IMR-90 (cell line): ENCODE measurements at regions not wholly inside any gene's neighbourhood (a gene's known extent, or its start where the extent isn't known, plus 50 kb on each side); places are given as distances from the start of the nearest gene placed in this dataset.

Experiments used
- ATAC-seq: fragments of 200-7000 bp; cut with Tn5 transposase; 2 replicates; pipeline ENCODE4 v1.9.1; 2020; ENCODE audit warnings: low read depth, mild to moderate bottlenecking, moderate library complexity
- BruUV-seq: library from RNA; stranded (reverse); fragments of 400-500 nt; replicated peaks from 2 replicates; lab custom pipeline; 2021; lab: Mats Ljungman, UMichigan
- CTCF ChIA-PET: fragments of 300-600 bp; formaldehyde crosslinking; extraction: SDS; loops from one replicate; lab custom pipeline; 2021; ENCODE audit warnings: antibody characterized with exemption; lab: Yijun Ruan, JAX
- POLR2A ChIA-PET: fragments of 300-600 bp; sonication (Branson Sonifier 250); formaldehyde crosslinking; loops from one replicate; lab custom pipeline; 2022; ENCODE audit warnings: antibody characterized with exemption; ENCODE audit not compliant: unreplicated experiment; lab: Charles Lee
- DNase-seq: peaks from one replicate; pipeline ENCODE4 v3.0.0; 2013
- H2AFZ ChIP-seq: replicated peaks from 2 replicates; pipeline ENCODE3; 2013; ENCODE audit warnings: low read length, mild to moderate bottlenecking; ENCODE audit not compliant: poor library complexity
- H2AK5ac ChIP-seq: 2 replicates; pipeline ENCODE4 v1.6.1; 2013; ENCODE audit warnings: low read depth, low read length, inconsistent platforms
- H2AK9ac ChIP-seq: replicated peaks from 2 replicates; pipeline ENCODE3; 2013; ENCODE audit warnings: mild to moderate bottlenecking, low read depth, low read length, moderate library complexity; ENCODE audit not compliant: poor library complexity
- H2BK120ac ChIP-seq: 2 replicates; pipeline ENCODE4 v1.6.1; 2013; ENCODE audit warnings: low read depth, low read length, inconsistent platforms
- H2BK15ac ChIP-seq: 3 replicates; pipeline ENCODE4 v1.6.1; 2013; ENCODE audit warnings: low read depth, low read length, inconsistent platforms
- H2BK20ac ChIP-seq: 2 replicates; pipeline ENCODE4 v1.6.1; 2013; ENCODE audit warnings: low read depth, mild to moderate bottlenecking, inconsistent platforms, low read length, moderate library complexity
- H2BK5ac ChIP-seq: 2 replicates; pipeline ENCODE4 v1.6.1; 2013; ENCODE audit warnings: mild to moderate bottlenecking, low read depth, low read length, inconsistent platforms; ENCODE audit not compliant: poor library complexity, severe bottlenecking
- H3K14ac ChIP-seq: replicated peaks from 2 replicates; pipeline ENCODE4 v1.6.1; 2013; ENCODE audit warnings: low read depth, low read length, inconsistent platforms
- H3K18ac ChIP-seq: 2 replicates; pipeline ENCODE4 v1.6.1; 2013; ENCODE audit warnings: low read depth, low read length, control low read depth
- H3K23ac ChIP-seq: 2 replicates; pipeline ENCODE4 v1.6.1; 2013; ENCODE audit warnings: low read depth, low read length, inconsistent platforms
- H3K27ac ChIP-seq: 2 replicates; pipeline ENCODE4 v1.5.1; 2013; ENCODE audit warnings: mild to moderate bottlenecking, control low read depth, low read length; ENCODE audit not compliant: insufficient read depth
- H3K27me3 ChIP-seq: 2 replicates; pipeline ENCODE4 v1.6.1; 2013; ENCODE audit warnings: low read length; ENCODE audit not compliant: control insufficient read depth, insufficient read depth
- H3K36me3 ChIP-seq: 2 replicates; pipeline ENCODE4 v1.6.1; 2013; ENCODE audit warnings: low read length, mixed read lengths; ENCODE audit not compliant: control insufficient read depth, insufficient read depth
- H3K4ac ChIP-seq: 2 replicates; pipeline ENCODE4 v1.6.1; 2013; ENCODE audit warnings: low read depth, low read length, inconsistent platforms
- H3K4me1 ChIP-seq: 2 replicates; pipeline ENCODE4 v1.6.1; 2013; ENCODE audit warnings: low read length, mixed read lengths; ENCODE audit not compliant: control insufficient read depth, insufficient read depth
- H3K4me2 ChIP-seq: 2 replicates; pipeline ENCODE4 v1.6.1; 2013; ENCODE audit warnings: low read depth, mild to moderate bottlenecking, control low read depth, low read length, moderate library complexity
- H3K4me3 ChIP-seq: 2 replicates; pipeline ENCODE4 v1.5.1; 2013; ENCODE audit warnings: low read depth, mild to moderate bottlenecking, control low read depth, low read length, moderate library complexity; ENCODE audit not compliant: insufficient read depth
- H3K56ac ChIP-seq: 2 replicates; pipeline ENCODE4 v1.6.1; 2013; ENCODE audit warnings: low read length, inconsistent platforms; ENCODE audit not compliant: insufficient read depth; ENCODE audit errors: extremely low read depth
- H3K79me1 ChIP-seq, 2 experiments: 2 replicates each; pipeline ENCODE4 v1.6.1; 2013; ENCODE audit warnings: low read length in 2 of 2, inconsistent platforms in 1 of 2, low read depth in 1 of 2
- H3K9ac ChIP-seq: 2 replicates; pipeline ENCODE4 v1.6.1; 2013; ENCODE audit warnings: low read depth, low read length, control low read depth
- H3K9me1 ChIP-seq: 2 replicates; pipeline ENCODE4 v1.6.1; 2013; ENCODE audit warnings: low read length, inconsistent platforms; ENCODE audit not compliant: insufficient read depth
- H3K9me3 ChIP-seq: 2 replicates; pipeline ENCODE4 v1.6.1; 2013; ENCODE audit warnings: low read length; ENCODE audit not compliant: control insufficient read depth, insufficient read depth
- H4K20me1 ChIP-seq: 2 replicates; pipeline ENCODE4 v1.6.1; 2013; ENCODE audit warnings: low read length, inconsistent platforms; ENCODE audit not compliant: insufficient read depth
- H4K5ac ChIP-seq: 2 replicates; pipeline ENCODE4 v1.6.1; 2013; ENCODE audit warnings: mild to moderate bottlenecking, low read depth, low read length, control low read depth
- H4K8ac ChIP-seq, 2 experiments: 2 replicates each; pipeline ENCODE4 v1.6.1; 2013; ENCODE audit warnings: low read depth in 2 of 2, low read length in 2 of 2, control low read depth in 1 of 2, inconsistent platforms in 1 of 2
- H4K91ac ChIP-seq: 2 replicates; pipeline ENCODE4 v1.6.1; 2013; ENCODE audit warnings: low read depth, low read length, inconsistent platforms; ENCODE audit not compliant: insufficient read depth
- BHLHE40 ChIP-seq: fragments of 150-350 bp; IDR thresholded peaks from 2 replicates; pipeline ENCODE4 v1.6.1; 2016; ENCODE audit warnings: mild to moderate bottlenecking, low read depth, low read length
- CEBPB ChIP-seq: IDR thresholded peaks from 2 replicates; pipeline ENCODE4 v1.6.1; 2012; ENCODE audit warnings: low read depth, low read length, improper control_type of control experiment
- CHD1 ChIP-seq: IDR thresholded peaks from 2 replicates; pipeline ENCODE4 v1.6.1; 2012; ENCODE audit warnings: low read depth, low read length, improper control_type of control experiment
- CTCF ChIP-seq: conservative IDR thresholded peaks from 2 replicates; pipeline ENCODE4 v1.5.1; 2012; ENCODE audit warnings: mild to moderate bottlenecking, low read depth, low read length, improper control_type of control experiment
- ELK1 ChIP-seq: fragments of 150-350 bp; IDR thresholded peaks from 2 replicates; pipeline ENCODE4 v1.6.1; 2016; ENCODE audit warnings: low read depth, mild to moderate bottlenecking, low read length, moderate library complexity, borderline replicate concordance
- FOS ChIP-seq: fragments of 150-350 bp; IDR thresholded peaks from 2 replicates; pipeline ENCODE4 v1.6.1; 2016; ENCODE audit warnings: low read depth, low read length
- MAFK ChIP-seq: IDR thresholded peaks from 2 replicates; pipeline ENCODE4 v1.6.1; 2012; ENCODE audit warnings: low read depth, low read length, improper control_type of control experiment
- MAZ ChIP-seq: IDR thresholded peaks from 2 replicates; pipeline ENCODE4 v1.6.1; 2012; ENCODE audit warnings: low read depth, mild to moderate bottlenecking, low read length, improper control_type of control experiment, moderate library complexity, borderline replicate concordance
- MXI1 ChIP-seq: IDR thresholded peaks from 2 replicates; pipeline ENCODE4 v1.6.1; 2012; ENCODE audit warnings: low read depth, mild to moderate bottlenecking, low read length, moderate library complexity, borderline replicate concordance
- NFE2L2 ChIP-seq: fragments of 150-350 bp; IDR thresholded peaks from 2 replicates; pipeline ENCODE4 v1.6.1; 2016; ENCODE audit warnings: low read depth, mild to moderate bottlenecking, low read length
- POLR2A ChIP-seq: IDR thresholded peaks from 2 replicates; pipeline ENCODE4 v1.6.1; 2012; ENCODE audit warnings: mild to moderate bottlenecking, low read depth, low read length
- RAD21 ChIP-seq: IDR thresholded peaks from 2 replicates; pipeline ENCODE4 v1.6.1; 2012; ENCODE audit warnings: low read length, improper control_type of control experiment
- RCOR1 ChIP-seq: IDR thresholded peaks from 2 replicates; pipeline ENCODE4 v1.6.1; 2012; ENCODE audit warnings: mild to moderate bottlenecking, low read length, improper control_type of control experiment; ENCODE audit not compliant: insufficient replicate concordance
- RFX5 ChIP-seq: IDR thresholded peaks from 2 replicates; pipeline ENCODE4 v1.8.0; 2012; ENCODE audit warnings: low read depth, mild to moderate bottlenecking, low read length, moderate library complexity
- SMC3 ChIP-seq: fragments of 150-350 bp; IDR thresholded peaks from 2 replicates; pipeline ENCODE4 v1.6.1; 2016; ENCODE audit warnings: low read depth, mild to moderate bottlenecking, antibody characterized with exemption, low read length, moderate library complexity
- USF2 ChIP-seq: fragments of 150-350 bp; IDR thresholded peaks from 2 replicates; pipeline ENCODE4 v1.6.1; 2017; ENCODE audit warnings: mild to moderate bottlenecking, antibody characterized with exemption, low read length, low read depth
- WGBS, 2 experiments: methylation state at CpG; one replicate each; pipeline versions ENCODE4 v1.1.5 to v1.1.7; 2013; ENCODE audit warnings: missing lambda C conversion rate in 2 of 2; ENCODE audit not compliant: insufficient read length in 1 of 2; ENCODE audit errors: extremely low coverage in 2 of 2; 5-methylcytosine and 5-hydroxymethylcytosine counted together
- dilution Hi-C: fragments of 300-500 bp; cut with HindIII; formaldehyde crosslinking; loops from one replicate; pipeline ENCODE4 v1.14.3; 2018; ENCODE audit warnings: low sequenced_read_pairs; ENCODE audit not compliant: unreplicated experiment
- in situ Hi-C: fragments of 300-500 bp; cut with MboI; formaldehyde crosslinking; loops from 3 replicates; pipeline ENCODE4 v1.14.3; 2019; ENCODE audit warnings: low sequenced_read_pairs, inconsistent platforms, mixed read lengths
- intact Hi-C: fragments of 100-400 bp; cut with micrococcal nuclease; formaldehyde crosslinking; loops from 2 replicates; pipeline ENCODE4 v1.10.0; 2022

- H3K27me3 ChIP-seq = no peaks in the 10 kb centered on the region
- no peak overlapping the region for H2AK9ac ChIP-seq
- H3K4me3 ChIP-seq = no peak overlapping the region
- BruUV-seq = no TSS peak
- H3K4me1 ChIP-seq = no peaks in the 10 kb centered on the region
- DNase-seq = no peak
- POLR2A ChIA-PET = no interaction called here
- H3K79me1 ChIP-seq = no peaks in the 10 kb centered on the region
- no peaks in the 10 kb centered on the region for H3K36me3 ChIP-seq
- H2BK20ac ChIP-seq = no peak overlapping the region
- no peak overlapping the region for H3K56ac ChIP-seq
- no peak overlapping the region for H3K9ac ChIP-seq
- CTCF ChIA-PET = no interaction called here
- H4K8ac ChIP-seq = no peak overlapping the region
- WGBS, 2 experiments = no CpG with 5 or more reads among the region's 1 CpG
- no peak overlapping the region for H2AFZ ChIP-seq
- H2AK5ac ChIP-seq = no peak overlapping the region
- ATAC-seq = no peak
- H2BK120ac ChIP-seq = no peak overlapping the region
- H3K9me3 ChIP-seq = peaks cover 11% of the 10 kb centered on the region
- intact Hi-C loops = no loop called here
- no peak overlapping the region for H3K18ac ChIP-seq
- H3K9me1 ChIP-seq = no peaks in the 10 kb centered on the region
- in situ Hi-C loops = no loop called here
- no peak overlapping the region for H4K5ac ChIP-seq
- no peak overlapping the region for H3K27ac ChIP-seq
- H2BK5ac ChIP-seq = no peak overlapping the region
- dilution Hi-C loops = no loop called here
- no peak overlapping the region for H3K23ac ChIP-seq
- no peak overlapping the region for H3K4ac ChIP-seq
- TF ChIP-seq ELK1 (no peak), POLR2A (no peak), CEBPB (no peak), CTCF (no peak), BHLHE40 (no peak), MAZ (no peak), RCOR1 (no peak), USF2 (no peak), SMC3 (no peak), NFE2L2 (no peak), CHD1 (no peak), RFX5 (no peak), MXI1 (no peak), RAD21 (no peak), MAFK (no peak), FOS (no peak)
- no peak overlapping the region for H2BK15ac ChIP-seq
- H4K20me1 ChIP-seq = no peaks in the 10 kb centered on the region
- no peak overlapping the region for H4K91ac ChIP-seq
- no peak overlapping the region for H3K4me2 ChIP-seq
- no peak overlapping the region for H3K14ac ChIP-seq
Measured at GRCh38 chr5:5560016-5560415, 137.5 kb downstream of the ICE1 start.
